Type B pancreatic cell (in vitro differentiated cells): ENCODE measurements at regions not wholly inside any gene's neighbourhood (a gene's known extent, or its start where the extent isn't known, plus 50 kb on each side); places are given as distances from the start of the nearest gene placed in this dataset.

Source experiments
- DNase-seq: peaks from one replicate; pipeline ENCODE4 v3.0.0; 2021; ENCODE audit warnings: mixed read lengths; ENCODE audit not compliant: unreplicated experiment; ENCODE audit errors: extremely low spot score
- H3K27ac Mint-ChIP-seq: 2 replicates; pipeline ENCODE4 v1.8.0; 2021; ENCODE audit warnings: mild to moderate bottlenecking, mixed read lengths
- H3K27me3 Mint-ChIP-seq: 2 replicates; pipeline ENCODE4 v1.8.0; 2021; ENCODE audit warnings: mixed read lengths
- H3K36me3 Mint-ChIP-seq: 2 replicates; pipeline ENCODE4 v1.8.0; 2021; ENCODE audit warnings: mixed read lengths
- H3K4me1 Mint-ChIP-seq: one replicate; pipeline ENCODE4 v1.8.0; 2021; ENCODE audit warnings: mixed read lengths; ENCODE audit not compliant: unreplicated experiment
- H3K4me3 Mint-ChIP-seq: 2 replicates; pipeline ENCODE4 v1.8.0; 2021; ENCODE audit warnings: mild to moderate bottlenecking, mixed read lengths
- H3K9me3 Mint-ChIP-seq: 2 replicates; pipeline ENCODE4 v1.8.0; 2021; ENCODE audit warnings: mixed read lengths
- TF ChIP-seq, protein P1 (sequence below): fragments of 200-600 bp; sonication (generic); conservative IDR thresholded peaks from 2 replicates; pipeline ENCODE4 v1.5.0; 2021; ENCODE audit warnings: antibody characterized with exemption, mild to moderate bottlenecking

DNA sequence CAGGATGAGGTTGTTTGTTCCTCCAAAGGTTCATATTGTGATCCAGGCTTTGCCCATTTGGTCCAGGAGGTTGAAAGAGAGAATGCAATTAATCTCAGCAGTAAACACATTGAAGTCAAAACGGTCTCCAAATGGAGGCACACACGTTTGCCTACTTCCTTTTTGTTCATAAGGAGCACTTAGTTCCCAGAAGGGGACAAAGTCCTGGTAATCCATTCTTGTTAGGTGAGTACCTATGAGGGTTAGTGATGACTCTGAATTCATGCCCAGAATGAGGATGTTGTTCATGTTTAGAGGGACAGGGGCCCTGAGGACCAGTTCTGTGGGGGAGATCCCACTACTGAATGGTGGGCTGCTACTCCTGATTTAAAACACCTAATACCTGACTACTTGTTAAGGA lies 177.7 kb downstream of the ALDH1A2 start:
- TF ChIP-seq, protein P1, sequence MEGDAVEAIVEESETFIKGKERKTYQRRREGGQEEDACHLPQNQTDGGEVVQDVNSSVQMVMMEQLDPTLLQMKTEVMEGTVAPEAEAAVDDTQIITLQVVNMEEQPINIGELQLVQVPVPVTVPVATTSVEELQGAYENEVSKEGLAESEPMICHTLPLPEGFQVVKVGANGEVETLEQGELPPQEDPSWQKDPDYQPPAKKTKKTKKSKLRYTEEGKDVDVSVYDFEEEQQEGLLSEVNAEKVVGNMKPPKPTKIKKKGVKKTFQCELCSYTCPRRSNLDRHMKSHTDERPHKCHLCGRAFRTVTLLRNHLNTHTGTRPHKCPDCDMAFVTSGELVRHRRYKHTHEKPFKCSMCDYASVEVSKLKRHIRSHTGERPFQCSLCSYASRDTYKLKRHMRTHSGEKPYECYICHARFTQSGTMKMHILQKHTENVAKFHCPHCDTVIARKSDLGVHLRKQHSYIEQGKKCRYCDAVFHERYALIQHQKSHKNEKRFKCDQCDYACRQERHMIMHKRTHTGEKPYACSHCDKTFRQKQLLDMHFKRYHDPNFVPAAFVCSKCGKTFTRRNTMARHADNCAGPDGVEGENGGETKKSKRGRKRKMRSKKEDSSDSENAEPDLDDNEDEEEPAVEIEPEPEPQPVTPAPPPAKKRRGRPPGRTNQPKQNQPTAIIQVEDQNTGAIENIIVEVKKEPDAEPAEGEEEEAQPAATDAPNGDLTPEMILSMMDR: no peak
- Mint-ChIP-seq H3K9me3 (no peaks in the 10 kb centered on the region), H3K27ac (no peak overlapping the region), H3K36me3 (no peaks in the 10 kb centered on the region), H3K4me1 (no peaks in the 10 kb centered on the region), H3K27me3 (peaks cover 31% of the 10 kb centered on the region), H3K4me3 (no peak overlapping the region)
- DNase-seq: no peak

DNA sequence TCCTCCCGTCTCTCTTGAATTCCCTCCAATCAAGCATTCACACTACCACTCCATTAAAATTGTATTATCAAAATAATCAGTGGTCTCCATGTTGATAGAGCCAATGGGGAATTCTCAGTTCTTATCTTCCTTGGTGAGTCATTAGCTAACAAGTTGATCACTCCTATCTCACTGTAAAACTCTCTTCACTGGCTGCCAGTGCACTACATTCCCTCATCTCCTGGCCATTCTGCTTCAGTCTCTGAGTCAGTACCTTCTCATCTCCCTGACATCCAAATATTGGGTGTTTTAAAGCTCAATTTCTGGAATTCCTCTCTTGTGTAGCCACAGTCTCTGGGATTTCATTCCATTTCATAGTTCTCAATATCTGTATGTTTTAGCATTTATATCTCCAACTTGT lies 175.2 kb downstream of the ALDH1A2 start:
- no peaks in the 10 kb centered on the region for H3K9me3 Mint-ChIP-seq
- H3K27ac Mint-ChIP-seq: no peak overlapping the region
- no peaks in the 10 kb centered on the region for H3K4me1 Mint-ChIP-seq
- TF ChIP-seq, protein P1: no peak
- no peak overlapping the region for H3K4me3 Mint-ChIP-seq
- peaks cover 26% of the 10 kb centered on the region for H3K27me3 Mint-ChIP-seq
- no peak for DNase-seq
- no peaks in the 10 kb centered on the region for H3K36me3 Mint-ChIP-seq

DNA sequence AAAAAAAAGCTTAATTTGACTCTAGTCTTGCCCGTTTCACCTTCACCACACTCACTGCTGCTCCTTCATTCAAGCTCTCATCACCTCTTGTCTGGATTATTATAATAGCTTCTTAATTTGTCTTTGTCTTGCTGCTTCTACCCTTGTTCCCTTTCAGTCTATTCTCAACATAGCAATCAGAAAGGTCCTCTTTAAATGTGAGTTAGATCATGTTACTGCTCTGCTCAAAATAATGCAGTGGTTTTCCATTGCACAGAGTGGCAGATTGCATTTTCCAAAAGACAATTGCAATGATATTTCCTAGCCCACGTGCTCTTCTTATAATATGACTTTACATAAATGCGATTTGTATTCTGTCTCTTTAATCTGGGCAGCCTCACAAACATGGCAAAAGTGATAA lies 174.6 kb downstream of the ALDH1A2 start:
- H3K4me3 Mint-ChIP-seq: no peak overlapping the region
- peaks cover 21% of the 10 kb centered on the region for H3K27me3 Mint-ChIP-seq
- no peaks in the 10 kb centered on the region for H3K4me1 Mint-ChIP-seq
- no peaks in the 10 kb centered on the region for H3K9me3 Mint-ChIP-seq
- no peaks in the 10 kb centered on the region for H3K36me3 Mint-ChIP-seq
- no peak overlapping the region for H3K27ac Mint-ChIP-seq
- DNase-seq: no peak
- TF ChIP-seq, protein P1: no peak

DNA sequence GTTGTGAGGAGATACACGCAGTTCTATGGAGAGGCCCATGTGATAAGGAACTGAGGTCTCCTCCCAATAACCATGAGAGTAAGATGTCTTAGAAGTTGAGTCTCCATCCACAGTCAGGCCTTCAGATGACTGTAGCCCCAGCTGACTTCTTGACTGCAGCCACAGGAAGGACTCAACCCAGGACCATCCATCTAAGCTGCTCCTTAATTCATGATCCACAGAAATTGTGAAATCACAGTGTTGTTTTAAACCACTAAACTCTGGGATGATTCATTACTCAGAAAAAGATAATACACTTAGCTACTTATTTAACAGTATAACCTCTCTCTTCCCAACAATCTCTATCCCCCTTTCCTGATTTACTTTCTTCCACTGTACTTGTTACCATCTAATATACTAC lies 173.3 kb downstream of the ALDH1A2 start:
- no peaks in the 10 kb centered on the region for H3K4me1 Mint-ChIP-seq
- H3K27ac Mint-ChIP-seq: no peak overlapping the region
- no peak for DNase-seq
- H3K36me3 Mint-ChIP-seq: no peaks in the 10 kb centered on the region
- TF ChIP-seq, protein P1: no peak
- no peaks in the 10 kb centered on the region for H3K9me3 Mint-ChIP-seq
- H3K4me3 Mint-ChIP-seq: no peak overlapping the region
- peaks cover 22% of the 10 kb centered on the region for H3K27me3 Mint-ChIP-seq

DNA sequence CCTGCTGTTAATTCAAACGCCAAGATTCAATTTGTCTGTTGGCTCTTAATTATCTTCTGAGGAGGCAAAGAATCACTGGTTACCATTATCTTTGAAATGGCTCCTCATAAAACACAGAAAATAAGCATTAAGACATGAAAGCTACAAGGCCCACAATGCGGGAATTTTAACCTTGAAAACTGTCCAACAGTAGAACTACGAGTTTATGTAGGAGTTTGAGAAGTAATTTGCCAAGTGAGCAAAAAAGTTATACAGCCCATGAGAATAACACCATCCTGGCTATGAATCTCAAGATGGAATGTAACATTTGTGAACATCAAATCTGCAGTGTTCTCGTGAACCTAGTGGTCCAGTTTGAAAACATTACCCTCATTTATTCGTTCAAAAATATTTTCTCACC lies 172.5 kb downstream of the ALDH1A2 start:
- H3K4me1 Mint-ChIP-seq: no peaks in the 10 kb centered on the region
- TF ChIP-seq, protein P1: no peak
- no peak for DNase-seq
- no peaks in the 10 kb centered on the region for H3K9me3 Mint-ChIP-seq
- no peaks in the 10 kb centered on the region for H3K36me3 Mint-ChIP-seq
- H3K27me3 Mint-ChIP-seq: peaks cover 19% of the 10 kb centered on the region
- no peak overlapping the region for H3K4me3 Mint-ChIP-seq
- no peak overlapping the region for H3K27ac Mint-ChIP-seq

DNA sequence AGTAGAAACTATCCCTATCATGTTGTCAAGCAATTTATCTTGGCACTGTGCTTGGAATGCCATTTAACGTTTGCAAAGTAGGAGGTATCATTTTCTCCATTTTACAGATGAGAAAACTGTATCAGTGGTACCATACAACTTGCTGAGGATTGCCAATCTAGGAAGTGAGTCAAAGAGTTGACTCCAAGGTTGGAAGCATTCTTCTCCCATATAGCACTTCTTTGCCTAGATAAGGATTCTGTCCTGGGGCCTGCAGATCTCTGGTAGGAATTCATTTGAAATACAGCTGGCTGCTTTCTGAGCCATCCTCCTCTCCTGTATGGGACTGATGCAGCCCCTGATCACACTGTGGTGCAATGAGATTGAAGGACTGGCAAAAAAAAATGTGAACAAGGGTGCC lies 170.2 kb downstream of the ALDH1A2 start:
- no peak overlapping the region for H3K27ac Mint-ChIP-seq
- TF ChIP-seq, protein P1: no peak

More for the DNA sequence above, 170.2 kb downstream of the ALDH1A2 start:
- H3K36me3 Mint-ChIP-seq: no peaks in the 10 kb centered on the region
- H3K9me3 Mint-ChIP-seq: no peaks in the 10 kb centered on the region
- peaks cover 19% of the 10 kb centered on the region for H3K27me3 Mint-ChIP-seq
- H3K4me3 Mint-ChIP-seq: no peak overlapping the region
- no peaks in the 10 kb centered on the region for H3K4me1 Mint-ChIP-seq
- no peak for DNase-seq
